Tibial artery (tissue), 4 donors: ENCODE measurements at regions not wholly inside any gene's neighbourhood (a gene's known extent, or its start where the extent isn't known, plus 50 kb on each side); places are given as distances from the start of the nearest gene placed in this dataset.

ENCODE experiments used
- DNase-seq, 2 donors: peaks; one replicate each; pipeline ENCODE4 v3.0.0-alpha.2; 2019
- H3K27ac ChIP-seq, 2 donors: fragments of 200-600 bp; sonication (generic) in 1 of 2; 1 replicate in 1 of 2; 2 replicates in 1 of 2; pipeline ENCODE4 v1.5.1; 2018 to 2019; ENCODE audit warnings: mild to moderate bottlenecking in 1 of 2
- H3K27me3 ChIP-seq, 2 donors: fragments of 200-600 bp; sonication (generic) in 1 of 2; one replicate each; pipeline versions ENCODE4 v1.5.1 to v1.6.0; 2016 to 2019
- H3K36me3 ChIP-seq, 3 donors: fragments of 200-600 bp; sonication (generic) in 2 of 3; one replicate each; pipeline ENCODE4 v1.5.1; 2016 to 2019; ENCODE audit warnings: mild to moderate bottlenecking in 2 of 3
- H3K4me1 ChIP-seq, 4 donors: fragments of 200-600 bp; sonication (generic) in 2 of 4; 1 replicate in 3 of 4; 2 replicates in 1 of 4; pipeline ENCODE4 v1.5.1; 2016 to 2019
- H3K4me3 ChIP-seq, 2 donors: fragments of 200-600 bp; sonication (generic) in 1 of 2; 1 replicate in 1 of 2; 2 replicates in 1 of 2; pipeline ENCODE4 v1.5.1; 2018 to 2019; ENCODE audit warnings: mild to moderate bottlenecking in 2 of 2
- H3K9me3 ChIP-seq, 3 donors: fragments of 200-600 bp; sonication (generic) in 1 of 3; one replicate each; pipeline ENCODE4 v1.5.1; 2016 to 2019
- intact Hi-C: fragments of 100-400 bp; cut with DNase I; formaldehyde crosslinking; loops from one replicate; pipeline ENCODE4 v1.15.0; 2023; ENCODE audit warnings: low total_unique reads
- TF ChIP-seq, protein P1 (sequence below), 2 experiments: fragments of 200-600 bp in 1 of 2; fragments of 450-650 bp in 1 of 2; IDR thresholded peaks; one replicate each; pipeline ENCODE4 v1.5.1; 2017 to 2019; ENCODE audit warnings: antibody characterized with exemption in 2 of 2, mild to moderate bottlenecking in 1 of 2, moderate library complexity in 1 of 2

DNA sequence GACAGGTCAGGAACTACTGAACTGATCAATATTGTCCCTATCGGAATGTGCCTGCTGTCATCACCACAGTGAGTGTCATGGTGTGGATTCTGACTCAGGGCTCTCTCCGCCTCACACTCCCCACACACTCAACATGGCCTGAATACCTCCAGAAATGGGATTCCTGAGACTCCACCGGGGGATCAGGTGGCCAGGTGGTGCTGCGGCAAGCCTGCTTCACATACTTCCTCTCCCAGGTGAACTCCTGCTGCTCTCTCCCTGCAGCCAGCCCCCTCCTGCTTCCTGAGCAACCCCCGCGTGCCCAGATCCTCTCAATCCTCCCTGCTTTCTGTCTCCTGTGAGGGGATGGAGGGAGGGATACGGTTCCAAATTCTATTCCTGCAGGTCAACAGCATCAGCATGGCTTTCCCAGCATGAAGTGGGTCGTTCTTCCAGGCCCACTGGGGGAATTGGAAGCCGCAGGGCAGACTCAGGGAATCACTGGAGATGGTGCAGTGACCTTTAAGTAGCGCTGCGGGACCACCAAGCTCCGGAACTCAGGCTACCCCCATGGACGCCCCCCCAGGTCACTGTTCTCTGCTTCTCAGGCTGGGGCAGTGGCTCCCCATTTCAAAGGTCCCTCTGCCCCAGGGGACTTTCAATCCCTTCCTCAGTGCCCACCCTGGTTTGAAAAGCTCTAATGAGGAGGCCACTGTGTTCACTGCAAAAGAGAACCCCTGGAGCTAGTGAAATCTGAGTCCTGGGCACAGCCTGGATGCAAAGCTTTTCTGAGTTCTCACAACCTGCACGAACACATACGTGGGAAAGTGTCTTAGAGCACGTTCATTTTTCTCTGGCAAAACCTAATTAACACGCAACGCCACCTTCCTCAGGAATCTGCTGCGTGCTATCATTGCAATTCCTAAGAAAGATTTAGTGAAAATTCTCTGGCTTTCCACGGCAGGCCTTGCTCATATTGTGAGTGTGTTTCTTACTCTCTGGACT is 168.4 kb downstream of the ZFP36L2 start:
- TF ChIP-seq, protein P1, sequence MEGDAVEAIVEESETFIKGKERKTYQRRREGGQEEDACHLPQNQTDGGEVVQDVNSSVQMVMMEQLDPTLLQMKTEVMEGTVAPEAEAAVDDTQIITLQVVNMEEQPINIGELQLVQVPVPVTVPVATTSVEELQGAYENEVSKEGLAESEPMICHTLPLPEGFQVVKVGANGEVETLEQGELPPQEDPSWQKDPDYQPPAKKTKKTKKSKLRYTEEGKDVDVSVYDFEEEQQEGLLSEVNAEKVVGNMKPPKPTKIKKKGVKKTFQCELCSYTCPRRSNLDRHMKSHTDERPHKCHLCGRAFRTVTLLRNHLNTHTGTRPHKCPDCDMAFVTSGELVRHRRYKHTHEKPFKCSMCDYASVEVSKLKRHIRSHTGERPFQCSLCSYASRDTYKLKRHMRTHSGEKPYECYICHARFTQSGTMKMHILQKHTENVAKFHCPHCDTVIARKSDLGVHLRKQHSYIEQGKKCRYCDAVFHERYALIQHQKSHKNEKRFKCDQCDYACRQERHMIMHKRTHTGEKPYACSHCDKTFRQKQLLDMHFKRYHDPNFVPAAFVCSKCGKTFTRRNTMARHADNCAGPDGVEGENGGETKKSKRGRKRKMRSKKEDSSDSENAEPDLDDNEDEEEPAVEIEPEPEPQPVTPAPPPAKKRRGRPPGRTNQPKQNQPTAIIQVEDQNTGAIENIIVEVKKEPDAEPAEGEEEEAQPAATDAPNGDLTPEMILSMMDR (IDR thresholded peaks at IDR 0.05), result no peak
- peaks cover 0 to 45% (median 32%) of the 10 kb centered on the region in 4 donors for H3K4me1 ChIP-seq
- peaks cover 0 to 3% (median 0%) of the 10 kb centered on the region in 3 donors for H3K9me3 ChIP-seq
- peak in 1 of 2 donors; percentile 57 for DNase-seq
- intact Hi-C loops, result no loop called here
- H3K27me3 ChIP-seq, result no peaks in the 10 kb centered on the region
- H3K36me3 ChIP-seq, result no peaks in the 10 kb centered on the region
- H3K27ac ChIP-seq, result no peak overlapping the region
- no peak overlapping the region for H3K4me3 ChIP-seq

DNA sequence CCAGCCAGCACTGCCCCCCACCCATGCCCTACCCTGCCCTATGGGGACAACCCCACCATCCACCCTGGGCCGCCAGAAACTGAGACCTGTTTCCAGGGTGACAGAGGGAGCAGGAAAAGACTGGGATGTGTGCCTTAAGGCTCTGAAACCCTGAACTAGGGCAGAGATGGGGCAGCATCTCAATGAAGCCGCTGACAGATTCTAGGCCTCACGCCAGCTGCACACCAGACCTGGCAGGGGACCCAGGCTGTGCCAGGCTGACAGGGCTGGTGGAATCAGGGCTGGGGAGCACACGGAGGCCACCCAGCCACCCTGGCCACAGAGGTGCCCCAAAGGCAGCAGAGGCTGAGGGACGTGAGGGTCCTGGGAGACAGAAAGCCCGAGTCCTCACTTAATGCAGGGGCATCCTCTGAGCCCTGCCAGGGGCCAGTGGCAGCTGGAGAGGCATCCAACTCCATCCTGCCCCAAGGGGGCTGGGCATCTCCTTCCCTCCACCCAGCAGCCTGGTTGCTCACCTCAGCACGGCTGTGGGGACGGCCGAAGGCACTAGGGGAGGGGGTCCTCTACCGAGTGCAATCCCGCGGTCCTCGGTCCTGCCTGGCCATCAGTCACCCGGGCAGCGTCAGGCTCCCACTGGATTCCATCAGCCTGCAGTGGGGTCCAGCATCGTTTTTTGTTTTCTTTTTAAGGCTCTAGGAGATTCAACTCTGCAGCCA is 169.2 kb downstream of the ZFP36L2 start:
- TF ChIP-seq, protein P1 (IDR thresholded peaks at IDR 0.05), result no peak
- intact Hi-C loops, result no loop called here
- H3K27ac ChIP-seq, result no peak overlapping the region
- DNase-seq, result peak; percentile 57 to 90
- no peak overlapping the region for H3K4me3 ChIP-seq
- H3K36me3 ChIP-seq, result no peaks in the 10 kb centered on the region
- H3K4me1 ChIP-seq, result peaks cover 0 to 45% (median 32%) of the 10 kb centered on the region in 4 donors
- peaks cover 0 to 3% (median 0%) of the 10 kb centered on the region in 3 donors for H3K9me3 ChIP-seq
- no peaks in the 10 kb centered on the region for H3K27me3 ChIP-seq

DNA sequence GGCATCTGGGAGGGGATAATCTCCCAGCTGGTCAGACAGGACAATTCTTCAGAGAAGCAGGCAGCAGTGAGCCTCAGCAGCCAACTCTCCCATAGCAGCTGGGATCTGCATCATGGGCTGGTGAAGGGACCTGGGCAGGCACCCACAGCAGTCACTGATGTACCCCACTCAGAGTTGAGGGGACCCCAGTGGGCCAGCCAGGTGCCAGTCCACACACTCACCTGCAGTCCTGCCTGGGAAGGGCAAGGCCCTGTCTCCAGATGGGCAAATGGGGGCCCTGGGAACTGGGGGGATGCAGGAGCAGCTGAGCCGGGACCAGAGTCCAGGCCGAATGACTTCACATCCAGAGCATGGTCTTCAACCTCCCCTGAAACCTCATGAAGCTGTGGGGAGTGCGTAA is 170.4 kb downstream of the ZFP36L2 start:
- Histone ChIP-seq H3K9me3 (no peaks in the 10 kb centered on the region), H3K4me3 (no peak overlapping the region), H3K27ac (no peak overlapping the region), H3K4me1 (peaks cover 0 to 53% (median 32%) of the 10 kb centered on the region in 4 donors), H3K36me3 (no peaks in the 10 kb centered on the region), H3K27me3 (no peaks in the 10 kb centered on the region)
- intact Hi-C loops, result no loop called here
- TF ChIP-seq, protein P1 (IDR thresholded peaks at IDR 0.05), result no peak
- peak in 1 of 2 donors; percentile 33 for DNase-seq

DNA sequence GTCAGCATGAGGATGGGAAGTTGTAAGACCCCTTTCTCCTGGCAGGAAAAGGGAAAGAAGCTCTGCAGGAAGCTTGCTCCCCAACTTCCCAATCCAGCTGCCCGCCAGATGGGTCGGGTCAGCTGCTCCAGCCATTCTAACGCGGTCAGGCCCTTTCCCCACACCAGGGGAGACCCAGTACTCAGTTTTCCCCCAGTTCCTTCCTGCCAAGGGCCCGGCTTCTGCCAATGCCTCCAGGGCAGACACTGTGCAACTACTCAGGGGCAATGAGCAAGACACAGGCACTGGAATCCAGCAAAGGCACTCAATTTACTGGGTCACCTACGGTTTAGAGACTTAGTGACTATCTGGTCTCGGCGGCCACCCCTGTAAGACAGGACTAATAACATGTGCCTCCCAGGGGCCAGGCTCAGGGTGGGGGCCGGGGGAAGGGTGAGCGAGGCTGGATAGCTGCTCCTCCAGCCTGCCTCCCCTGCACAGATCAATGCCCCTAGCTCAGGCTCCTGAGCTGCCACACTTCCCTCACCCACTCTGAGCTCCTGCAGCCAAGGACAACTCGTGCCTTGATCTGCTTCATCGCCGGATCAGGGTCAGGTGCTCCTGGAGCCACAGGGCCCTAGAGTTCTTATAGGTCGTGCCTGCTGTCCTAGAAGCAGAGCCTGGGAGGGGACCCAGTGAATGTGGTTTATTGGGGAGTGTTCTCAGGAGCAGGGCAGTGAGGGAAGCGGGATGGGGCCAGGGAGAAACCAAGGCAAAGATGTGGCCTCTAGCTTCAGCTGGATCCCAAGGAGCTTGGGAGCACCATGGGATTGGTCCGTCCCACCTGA is 171.1 kb downstream of the ZFP36L2 start:
- no peaks in the 10 kb centered on the region for H3K27me3 ChIP-seq
- no peaks in the 10 kb centered on the region for H3K36me3 ChIP-seq
- intact Hi-C loops, result no loop called here
- TF ChIP-seq, protein P1 (IDR thresholded peaks at IDR 0.05), result no peak
- peak in 1 of 2 donors; percentile 63 for DNase-seq
- no peak overlapping the region for H3K4me3 ChIP-seq
- no peak overlapping the region for H3K27ac ChIP-seq
- H3K4me1 ChIP-seq, result peaks cover 0 to 56% (median 32%) of the 10 kb centered on the region in 4 donors
- no peaks in the 10 kb centered on the region for H3K9me3 ChIP-seq

DNA sequence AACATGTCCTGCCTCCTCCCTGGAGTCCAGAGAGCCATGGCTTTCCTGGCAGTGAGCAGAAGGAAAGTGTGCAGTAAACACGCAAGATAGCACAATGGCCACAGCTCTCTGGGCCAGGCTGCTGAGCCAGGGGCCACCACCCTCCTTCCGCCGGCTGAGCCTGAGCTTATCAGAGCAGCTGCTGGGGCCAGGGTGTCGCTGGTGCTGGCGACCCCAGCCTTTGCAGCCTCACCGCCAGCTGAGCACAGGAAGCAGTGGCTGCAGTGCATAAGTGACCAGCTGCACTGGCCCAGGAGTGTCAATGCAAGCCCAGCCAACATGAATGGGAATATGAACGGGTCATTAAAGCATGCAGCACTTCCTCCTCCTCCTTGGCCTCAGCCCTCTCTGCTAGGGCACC is 172.0 kb downstream of the ZFP36L2 start:
- Histone ChIP-seq H3K27me3 (no peaks in the 10 kb centered on the region), H3K9me3 (no peaks in the 10 kb centered on the region), H3K4me3 (no peak overlapping the region), H3K4me1 (peaks cover 0 to 50% (median 29%) of the 10 kb centered on the region in 4 donors), H3K27ac (no peak overlapping the region), H3K36me3 (no peaks in the 10 kb centered on the region)
- TF ChIP-seq, protein P1 (IDR thresholded peaks at IDR 0.05), result no peak
- intact Hi-C loops, result no loop called here
- peak in 1 of 2 donors; percentile 57 for DNase-seq
